MM.1S (cell line): ENCODE measurements at regions not wholly inside any gene's neighbourhood (a gene's known extent, or its start where the extent isn't known, plus 50 kb on each side); places are given as distances from the start of the nearest gene placed in this dataset.

Experiments
- CTCF ChIP-seq: fragments of 300-600 bp; sonication (generic); IDR thresholded peaks from 2 replicates; pipeline ENCODE4 v1.5.1; 2016; ENCODE audit warnings: antibody characterized with exemption, low read length, mixed read lengths
- EZH2 ChIP-seq: fragments of 300-600 bp; sonication (generic); optimal IDR thresholded peaks from 2 replicates; pipeline ENCODE3; 2017; ENCODE audit warnings: low read depth, mild to moderate bottlenecking, antibody characterized with exemption, low read length, mixed read lengths

GRCh38 chr2:234570476-234570875 lies 73.6 kb upstream of the ARL4C start:
- TF ChIP-seq CTCF = no peak
- no peak for TF ChIP-seq EZH2
